WTC11 (cell line): ENCODE measurements at regions not wholly inside any gene's neighbourhood (a gene's known extent, or its start where the extent isn't known, plus 50 kb on each side); places are given as distances from the start of the nearest gene placed in this dataset.
A peak's percentile ranks its signal among the peaks of the same experiment; 100 is the strongest.

Experiments used
- ATAC-seq: fragments of 200-7000 bp; cut with Tn5 transposase; 2 replicates; pipeline ENCODE4 v1.10.0; 2021; ENCODE audit warnings: mild to moderate bottlenecking, moderate library complexity
- CTCF ChIA-PET: fragments of 300-600 bp; sonication (Branson Sonifier 250); formaldehyde crosslinking; loops from one replicate; lab custom pipeline; 2021; ENCODE audit warnings: antibody characterized with exemption; lab: Charles Lee
- POLR2A ChIA-PET: fragments of 350-600 bp; sonication (Branson Sonifier 250); formaldehyde crosslinking; loops from one replicate; lab custom pipeline; 2021; ENCODE audit warnings: antibody characterized with exemption; lab: Charles Lee
- DNase-seq: peaks from one replicate; pipeline ENCODE4 v3.0.0; 2021; ENCODE audit warnings: low spot score
- H3K27ac Mint-ChIP-seq: 2 replicates; pipeline ENCODE4 v1.8.0; 2021; ENCODE audit warnings: mixed read lengths
- H3K27me3 Mint-ChIP-seq: 2 replicates; pipeline ENCODE4 v1.8.0; 2021; ENCODE audit warnings: low read depth, mild to moderate bottlenecking, moderate library complexity, mixed read lengths
- H3K36me3 Mint-ChIP-seq: 2 replicates; pipeline ENCODE4 v1.8.0; 2021; ENCODE audit warnings: mixed read lengths
- H3K4me1 Mint-ChIP-seq: 2 replicates; pipeline ENCODE4 v1.8.0; 2022; ENCODE audit warnings: mixed read lengths
- H3K4me3 Mint-ChIP-seq: 2 replicates; pipeline ENCODE4 v1.8.0; 2021; ENCODE audit warnings: mild to moderate bottlenecking, moderate library complexity, mixed read lengths
- H3K9me3 Mint-ChIP-seq: 2 replicates; pipeline ENCODE4 v1.8.0; 2021; ENCODE audit warnings: mixed read lengths
- CBFB ChIP-seq: sonication (generic); formaldehyde crosslinking; IDR thresholded peaks from 2 replicates; pipeline ENCODE4 v1.8.1; 2022; ENCODE audit warnings: mild to moderate bottlenecking, low read depth, missing genetic modification reagents
- FOXK1 ChIP-seq: sonication (generic); formaldehyde crosslinking; IDR thresholded peaks from 2 replicates; pipeline ENCODE4 v1.8.0; 2022; ENCODE audit warnings: mild to moderate bottlenecking, moderate library complexity, missing genetic modification reagents
- GABPB1 ChIP-seq: sonication (generic); formaldehyde crosslinking; IDR thresholded peaks from 2 replicates; pipeline ENCODE4 v1.8.1; 2023; ENCODE audit warnings: mild to moderate bottlenecking, missing genetic modification reagents
- GRHL2 ChIP-seq: fragments of 250-450 bp; sonication (Bioruptor Pico); IDR thresholded peaks from 2 replicates; pipeline ENCODE4 v1.8.0; 2022; ENCODE audit warnings: mild to moderate bottlenecking, moderate library complexity; ENCODE audit not compliant: insufficient replicate concordance, severe bottlenecking
- MXD4 ChIP-seq: fragments of 250-450 bp; sonication (Bioruptor Pico); IDR thresholded peaks from 2 replicates; pipeline ENCODE4 v1.8.0; 2021; ENCODE audit warnings: mild to moderate bottlenecking, moderate library complexity, borderline replicate concordance
- NFYB ChIP-seq: sonication (generic); formaldehyde crosslinking; conservative IDR thresholded peaks from 2 replicates; pipeline ENCODE4 v1.8.0; 2022; ENCODE audit warnings: low read depth, missing genetic modification reagents
- PRRX2 ChIP-seq: fragments of 250-450 bp; sonication (Bioruptor Pico); IDR thresholded peaks from 2 replicates; pipeline ENCODE4 v1.8.0; 2021; ENCODE audit warnings: mild to moderate bottlenecking
- RORB ChIP-seq: fragments of 250-450 bp; sonication (Bioruptor Pico); IDR thresholded peaks from 2 replicates; pipeline ENCODE4 v1.9.0; 2021; ENCODE audit warnings: mild to moderate bottlenecking
- SMAD3 ChIP-seq: sonication (generic); formaldehyde crosslinking; IDR thresholded peaks from 2 replicates; pipeline ENCODE4 v1.8.0; 2022; ENCODE audit warnings: missing genetic modification reagents, mild to moderate bottlenecking, borderline replicate concordance
- TCF7 ChIP-seq: sonication (generic); formaldehyde crosslinking; IDR thresholded peaks from 2 replicates; pipeline ENCODE4 v1.8.0; 2022; ENCODE audit warnings: mild to moderate bottlenecking, low read depth, missing genetic modification reagents, moderate library complexity
- TEAD4 ChIP-seq: sonication (generic); formaldehyde crosslinking; IDR thresholded peaks from 2 replicates; pipeline ENCODE4 v1.8.0; 2022; ENCODE audit warnings: mild to moderate bottlenecking, missing genetic modification reagents
- ZNF416 ChIP-seq: fragments of 250-450 bp; sonication (Bioruptor Pico); IDR thresholded peaks from 2 replicates; pipeline ENCODE4 v1.9.0; 2021; ENCODE audit warnings: mild to moderate bottlenecking, inconsistent platforms
- TF ChIP-seq, protein P1 (sequence below): fragments of 250-450 bp; sonication (Bioruptor Pico); IDR thresholded peaks from 2 replicates; pipeline ENCODE4 v2.1.2; 2022; ENCODE audit warnings: mild to moderate bottlenecking, moderate library complexity
- TF ChIP-seq, protein P2 (sequence below): fragments of 200-600 bp; IDR thresholded peaks from 2 replicates; pipeline ENCODE4 v1.8.0; 2022; ENCODE audit warnings: antibody characterized with exemption
- TF ChIP-seq, protein P3 (sequence below): sonication (generic); formaldehyde crosslinking; IDR thresholded peaks from 2 replicates; pipeline ENCODE4 v1.8.1; 2022; ENCODE audit warnings: mild to moderate bottlenecking, missing genetic modification reagents, moderate library complexity, borderline replicate concordance
- TF ChIP-seq, protein P4 (sequence below): fragments of 250-450 bp; sonication (Bioruptor Pico); IDR thresholded peaks from 2 replicates; pipeline ENCODE4 v1.9.0; 2021; ENCODE audit warnings: mild to moderate bottlenecking
- TF ChIP-seq, protein P5 (sequence below): sonication (generic); formaldehyde crosslinking; IDR thresholded peaks from 2 replicates; pipeline ENCODE4 v1.8.1; 2023; ENCODE audit warnings: mild to moderate bottlenecking, missing genetic modification reagents, moderate library complexity
- TF ChIP-seq, protein P6 (sequence below): sonication (generic); formaldehyde crosslinking; IDR thresholded peaks from 2 replicates; pipeline ENCODE4 v1.8.1; 2022; ENCODE audit warnings: low read depth, missing genetic modification reagents, borderline replicate concordance
- TF ChIP-seq, protein P7 (sequence below): sonication (generic); formaldehyde crosslinking; conservative IDR thresholded peaks from 2 replicates; pipeline ENCODE4 v1.8.1; 2023; ENCODE audit warnings: mild to moderate bottlenecking, low read depth, missing genetic modification reagents, moderate library complexity

DNA sequence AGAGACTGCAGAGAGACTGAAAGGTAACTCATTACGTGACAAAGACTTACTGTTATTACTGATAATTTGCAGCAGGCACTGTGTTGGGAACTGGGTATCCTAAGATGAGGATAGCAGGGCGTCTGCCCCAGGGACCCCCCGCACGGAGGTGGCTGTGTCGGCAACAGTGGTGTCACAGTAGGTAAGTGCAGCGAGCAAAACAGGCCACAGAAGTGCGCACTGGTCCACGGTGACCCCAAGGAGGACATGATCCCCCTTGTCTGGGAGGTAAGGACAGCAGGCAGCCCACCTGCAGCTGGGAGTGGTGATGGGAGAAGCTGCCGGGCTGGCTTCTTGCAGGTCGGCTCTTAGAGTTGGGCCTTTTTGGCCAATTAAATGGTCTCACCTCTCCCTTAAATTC lies 82.9 kb downstream of the FAM43A start:
- H3K27ac Mint-ChIP-seq: no peak overlapping the region
- CTCF ChIA-PET: interaction anchor here (0.7 to 1.7 kb wide), 7 partner anchors 13 to 217 kb away, joined by 3 to 11 read pairs (median 4); no protein-coding TSS in a partner anchor
- DNase-seq: no peak
- H3K9me3 Mint-ChIP-seq: no peaks in the 10 kb centered on the region
- H3K4me1 Mint-ChIP-seq: peaks cover 18% of the 10 kb centered on the region
- peak overlapping the region; percentile 82 for H3K4me3 Mint-ChIP-seq
- TF ChIP-seq, protein P1, sequence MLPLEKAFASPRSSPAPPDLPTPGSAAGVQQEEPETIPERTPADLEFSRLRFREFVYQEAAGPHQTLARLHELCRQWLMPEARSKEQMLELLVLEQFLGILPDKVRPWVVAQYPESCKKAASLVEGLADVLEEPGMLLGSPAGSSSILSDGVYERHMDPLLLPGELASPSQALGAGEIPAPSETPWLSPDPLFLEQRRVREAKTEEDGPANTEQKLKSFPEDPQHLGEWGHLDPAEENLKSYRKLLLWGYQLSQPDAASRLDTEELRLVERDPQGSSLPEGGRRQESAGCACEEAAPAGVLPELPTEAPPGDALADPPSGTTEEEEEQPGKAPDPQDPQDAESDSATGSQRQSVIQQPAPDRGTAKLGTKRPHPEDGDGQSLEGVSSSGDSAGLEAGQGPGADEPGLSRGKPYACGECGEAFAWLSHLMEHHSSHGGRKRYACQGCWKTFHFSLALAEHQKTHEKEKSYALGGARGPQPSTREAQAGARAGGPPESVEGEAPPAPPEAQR (CRISPR knock-in tag): no peak
- TF ChIP-seq GABPB1 (CRISPR knock-in tag) (no peak), GRHL2 (no peak), PRRX2 (no peak), TEAD4 (CRISPR knock-in tag) (no peak), ZNF416 (CRISPR knock-in tag) (no peak), FOXK1 (CRISPR knock-in tag) (no peak), NFYB (CRISPR knock-in tag) (no peak), CBFB (CRISPR knock-in tag) (no peak), SMAD3 (CRISPR knock-in tag) (no peak), RORB (CRISPR knock-in tag) (no peak), TCF7 (CRISPR knock-in tag) (no peak), MXD4 (CRISPR knock-in tag) (no peak)
- TF ChIP-seq, protein P2, sequence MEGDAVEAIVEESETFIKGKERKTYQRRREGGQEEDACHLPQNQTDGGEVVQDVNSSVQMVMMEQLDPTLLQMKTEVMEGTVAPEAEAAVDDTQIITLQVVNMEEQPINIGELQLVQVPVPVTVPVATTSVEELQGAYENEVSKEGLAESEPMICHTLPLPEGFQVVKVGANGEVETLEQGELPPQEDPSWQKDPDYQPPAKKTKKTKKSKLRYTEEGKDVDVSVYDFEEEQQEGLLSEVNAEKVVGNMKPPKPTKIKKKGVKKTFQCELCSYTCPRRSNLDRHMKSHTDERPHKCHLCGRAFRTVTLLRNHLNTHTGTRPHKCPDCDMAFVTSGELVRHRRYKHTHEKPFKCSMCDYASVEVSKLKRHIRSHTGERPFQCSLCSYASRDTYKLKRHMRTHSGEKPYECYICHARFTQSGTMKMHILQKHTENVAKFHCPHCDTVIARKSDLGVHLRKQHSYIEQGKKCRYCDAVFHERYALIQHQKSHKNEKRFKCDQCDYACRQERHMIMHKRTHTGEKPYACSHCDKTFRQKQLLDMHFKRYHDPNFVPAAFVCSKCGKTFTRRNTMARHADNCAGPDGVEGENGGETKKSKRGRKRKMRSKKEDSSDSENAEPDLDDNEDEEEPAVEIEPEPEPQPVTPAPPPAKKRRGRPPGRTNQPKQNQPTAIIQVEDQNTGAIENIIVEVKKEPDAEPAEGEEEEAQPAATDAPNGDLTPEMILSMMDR: no peak
- TF ChIP-seq, protein P3, sequence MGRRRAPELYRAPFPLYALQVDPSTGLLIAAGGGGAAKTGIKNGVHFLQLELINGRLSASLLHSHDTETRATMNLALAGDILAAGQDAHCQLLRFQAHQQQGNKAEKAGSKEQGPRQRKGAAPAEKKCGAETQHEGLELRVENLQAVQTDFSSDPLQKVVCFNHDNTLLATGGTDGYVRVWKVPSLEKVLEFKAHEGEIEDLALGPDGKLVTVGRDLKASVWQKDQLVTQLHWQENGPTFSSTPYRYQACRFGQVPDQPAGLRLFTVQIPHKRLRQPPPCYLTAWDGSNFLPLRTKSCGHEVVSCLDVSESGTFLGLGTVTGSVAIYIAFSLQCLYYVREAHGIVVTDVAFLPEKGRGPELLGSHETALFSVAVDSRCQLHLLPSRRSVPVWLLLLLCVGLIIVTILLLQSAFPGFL (CRISPR knock-in tag): no peak
- TF ChIP-seq, protein P4, sequence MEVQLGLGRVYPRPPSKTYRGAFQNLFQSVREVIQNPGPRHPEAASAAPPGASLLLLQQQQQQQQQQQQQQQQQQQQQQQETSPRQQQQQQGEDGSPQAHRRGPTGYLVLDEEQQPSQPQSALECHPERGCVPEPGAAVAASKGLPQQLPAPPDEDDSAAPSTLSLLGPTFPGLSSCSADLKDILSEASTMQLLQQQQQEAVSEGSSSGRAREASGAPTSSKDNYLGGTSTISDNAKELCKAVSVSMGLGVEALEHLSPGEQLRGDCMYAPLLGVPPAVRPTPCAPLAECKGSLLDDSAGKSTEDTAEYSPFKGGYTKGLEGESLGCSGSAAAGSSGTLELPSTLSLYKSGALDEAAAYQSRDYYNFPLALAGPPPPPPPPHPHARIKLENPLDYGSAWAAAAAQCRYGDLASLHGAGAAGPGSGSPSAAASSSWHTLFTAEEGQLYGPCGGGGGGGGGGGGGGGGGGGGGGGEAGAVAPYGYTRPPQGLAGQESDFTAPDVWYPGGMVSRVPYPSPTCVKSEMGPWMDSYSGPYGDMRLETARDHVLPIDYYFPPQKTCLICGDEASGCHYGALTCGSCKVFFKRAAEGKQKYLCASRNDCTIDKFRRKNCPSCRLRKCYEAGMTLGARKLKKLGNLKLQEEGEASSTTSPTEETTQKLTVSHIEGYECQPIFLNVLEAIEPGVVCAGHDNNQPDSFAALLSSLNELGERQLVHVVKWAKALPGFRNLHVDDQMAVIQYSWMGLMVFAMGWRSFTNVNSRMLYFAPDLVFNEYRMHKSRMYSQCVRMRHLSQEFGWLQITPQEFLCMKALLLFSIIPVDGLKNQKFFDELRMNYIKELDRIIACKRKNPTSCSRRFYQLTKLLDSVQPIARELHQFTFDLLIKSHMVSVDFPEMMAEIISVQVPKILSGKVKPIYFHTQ: no peak
- TF ChIP-seq, protein P5, sequence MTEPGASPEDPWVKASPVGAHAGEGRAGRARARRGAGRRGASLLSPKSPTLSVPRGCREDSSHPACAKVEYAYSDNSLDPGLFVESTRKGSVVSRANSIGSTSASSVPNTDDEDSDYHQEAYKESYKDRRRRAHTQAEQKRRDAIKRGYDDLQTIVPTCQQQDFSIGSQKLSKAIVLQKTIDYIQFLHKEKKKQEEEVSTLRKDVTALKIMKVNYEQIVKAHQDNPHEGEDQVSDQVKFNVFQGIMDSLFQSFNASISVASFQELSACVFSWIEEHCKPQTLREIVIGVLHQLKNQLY (CRISPR knock-in tag): no peak
- TF ChIP-seq, protein P6, sequence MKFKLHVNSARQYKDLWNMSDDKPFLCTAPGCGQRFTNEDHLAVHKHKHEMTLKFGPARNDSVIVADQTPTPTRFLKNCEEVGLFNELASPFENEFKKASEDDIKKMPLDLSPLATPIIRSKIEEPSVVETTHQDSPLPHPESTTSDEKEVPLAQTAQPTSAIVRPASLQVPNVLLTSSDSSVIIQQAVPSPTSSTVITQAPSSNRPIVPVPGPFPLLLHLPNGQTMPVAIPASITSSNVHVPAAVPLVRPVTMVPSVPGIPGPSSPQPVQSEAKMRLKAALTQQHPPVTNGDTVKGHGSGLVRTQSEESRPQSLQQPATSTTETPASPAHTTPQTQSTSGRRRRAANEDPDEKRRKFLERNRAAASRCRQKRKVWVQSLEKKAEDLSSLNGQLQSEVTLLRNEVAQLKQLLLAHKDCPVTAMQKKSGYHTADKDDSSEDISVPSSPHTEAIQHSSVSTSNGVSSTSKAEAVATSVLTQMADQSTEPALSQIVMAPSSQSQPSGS (CRISPR knock-in tag): no peak
- TF ChIP-seq, protein P7, sequence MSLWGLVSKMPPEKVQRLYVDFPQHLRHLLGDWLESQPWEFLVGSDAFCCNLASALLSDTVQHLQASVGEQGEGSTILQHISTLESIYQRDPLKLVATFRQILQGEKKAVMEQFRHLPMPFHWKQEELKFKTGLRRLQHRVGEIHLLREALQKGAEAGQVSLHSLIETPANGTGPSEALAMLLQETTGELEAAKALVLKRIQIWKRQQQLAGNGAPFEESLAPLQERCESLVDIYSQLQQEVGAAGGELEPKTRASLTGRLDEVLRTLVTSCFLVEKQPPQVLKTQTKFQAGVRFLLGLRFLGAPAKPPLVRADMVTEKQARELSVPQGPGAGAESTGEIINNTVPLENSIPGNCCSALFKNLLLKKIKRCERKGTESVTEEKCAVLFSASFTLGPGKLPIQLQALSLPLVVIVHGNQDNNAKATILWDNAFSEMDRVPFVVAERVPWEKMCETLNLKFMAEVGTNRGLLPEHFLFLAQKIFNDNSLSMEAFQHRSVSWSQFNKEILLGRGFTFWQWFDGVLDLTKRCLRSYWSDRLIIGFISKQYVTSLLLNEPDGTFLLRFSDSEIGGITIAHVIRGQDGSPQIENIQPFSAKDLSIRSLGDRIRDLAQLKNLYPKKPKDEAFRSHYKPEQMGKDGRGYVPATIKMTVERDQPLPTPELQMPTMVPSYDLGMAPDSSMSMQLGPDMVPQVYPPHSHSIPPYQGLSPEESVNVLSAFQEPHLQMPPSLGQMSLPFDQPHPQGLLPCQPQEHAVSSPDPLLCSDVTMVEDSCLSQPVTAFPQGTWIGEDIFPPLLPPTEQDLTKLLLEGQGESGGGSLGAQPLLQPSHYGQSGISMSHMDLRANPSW (CRISPR knock-in tag): no peak
- no peaks in the 10 kb centered on the region for H3K36me3 Mint-ChIP-seq
- POLR2A ChIA-PET: interaction anchor here (0.6 to 1.0 kb wide), 2 partner anchors 20 to 81 kb away, joined by 3 read pairs; no protein-coding TSS in a partner anchor
- peak; percentile 1; the same call in 1 of the 2 replicates for ATAC-seq
- H3K27me3 Mint-ChIP-seq: peaks cover 47% of the 10 kb centered on the region
